ENCODE measurements at regions not wholly inside any gene's neighbourhood (a gene's known extent, or its start where the extent isn't known, plus 50 kb on each side); places are given as distances from the start of the nearest gene placed in this dataset.

DNA sequence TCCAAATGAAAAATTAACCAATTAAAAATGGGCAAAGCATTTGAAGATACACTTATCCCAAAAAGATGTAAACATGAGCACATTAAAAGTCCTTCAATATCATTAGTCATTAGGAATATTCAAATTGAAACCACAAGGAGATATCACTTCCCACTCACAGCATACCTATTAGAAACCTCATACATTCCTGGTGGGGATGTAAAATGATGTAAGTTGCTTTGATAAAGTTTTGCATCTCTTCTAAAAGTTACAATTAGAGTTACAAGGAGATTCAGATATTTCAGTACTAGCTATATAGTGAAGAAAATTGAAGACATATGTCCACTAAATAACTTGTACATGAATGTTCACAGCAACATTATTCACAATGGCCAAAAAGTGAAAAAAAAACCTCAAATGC, 1109.3 kb upstream of the LCORL start:
- TF ChIP-seq, protein P1, sequence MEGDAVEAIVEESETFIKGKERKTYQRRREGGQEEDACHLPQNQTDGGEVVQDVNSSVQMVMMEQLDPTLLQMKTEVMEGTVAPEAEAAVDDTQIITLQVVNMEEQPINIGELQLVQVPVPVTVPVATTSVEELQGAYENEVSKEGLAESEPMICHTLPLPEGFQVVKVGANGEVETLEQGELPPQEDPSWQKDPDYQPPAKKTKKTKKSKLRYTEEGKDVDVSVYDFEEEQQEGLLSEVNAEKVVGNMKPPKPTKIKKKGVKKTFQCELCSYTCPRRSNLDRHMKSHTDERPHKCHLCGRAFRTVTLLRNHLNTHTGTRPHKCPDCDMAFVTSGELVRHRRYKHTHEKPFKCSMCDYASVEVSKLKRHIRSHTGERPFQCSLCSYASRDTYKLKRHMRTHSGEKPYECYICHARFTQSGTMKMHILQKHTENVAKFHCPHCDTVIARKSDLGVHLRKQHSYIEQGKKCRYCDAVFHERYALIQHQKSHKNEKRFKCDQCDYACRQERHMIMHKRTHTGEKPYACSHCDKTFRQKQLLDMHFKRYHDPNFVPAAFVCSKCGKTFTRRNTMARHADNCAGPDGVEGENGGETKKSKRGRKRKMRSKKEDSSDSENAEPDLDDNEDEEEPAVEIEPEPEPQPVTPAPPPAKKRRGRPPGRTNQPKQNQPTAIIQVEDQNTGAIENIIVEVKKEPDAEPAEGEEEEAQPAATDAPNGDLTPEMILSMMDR (IDR thresholded peaks at IDR 0.05), result no peak
- no peak for TF ChIP-seq EP300 (IDR thresholded peaks at IDR 0.05)
- no peak for TF ChIP-seq POLR2A (IDR thresholded peaks at IDR 0.05)
- Histone ChIP-seq H3K4me1 (ENCODE audit: insufficient read depth) (no peaks in the 10 kb centered on the region), H3K27me3 (no peaks in the 10 kb centered on the region), H3K27ac (no peak overlapping the region), H3K36me3 (no peaks in the 10 kb centered on the region), H3K4me3 (no peak overlapping the region), H3K9me3 (no peaks in the 10 kb centered on the region)
- DNase-seq, result no peak
- intact Hi-C loops (cut with DNase I), result no loop called here

DNA sequence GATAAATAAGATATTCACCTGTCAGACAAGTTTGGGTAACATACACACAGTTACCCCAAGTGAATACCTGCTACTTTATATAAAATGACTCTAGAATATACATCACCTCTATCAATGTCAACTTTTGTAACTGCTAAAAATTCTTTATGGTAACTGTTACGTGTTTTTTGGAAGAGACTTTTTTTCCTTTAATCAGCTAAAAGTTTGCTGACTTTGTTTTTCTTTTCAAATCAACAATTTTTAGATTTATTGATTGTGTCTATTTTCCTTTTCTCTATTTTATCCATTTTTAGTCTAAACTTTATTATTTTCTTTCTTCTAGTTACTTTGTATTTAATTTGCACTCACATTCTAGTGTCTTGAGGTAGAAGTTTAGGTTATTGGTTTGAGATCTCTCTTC, 1106.6 kb upstream of the LCORL start:
- no peak overlapping the region for H3K27ac ChIP-seq
- DNase-seq, result no peak
- no peaks in the 10 kb centered on the region for H3K36me3 ChIP-seq
- TF ChIP-seq, protein P1 (IDR thresholded peaks at IDR 0.05), result no peak
- TF ChIP-seq EP300 (IDR thresholded peaks at IDR 0.05), result no peak
- no peak for TF ChIP-seq POLR2A (IDR thresholded peaks at IDR 0.05)
- intact Hi-C loops (cut with DNase I), result no loop called here
- no peaks in the 10 kb centered on the region for H3K4me1 ChIP-seq (ENCODE audit: insufficient read depth)
- no peak overlapping the region for H3K4me3 ChIP-seq
- no peaks in the 10 kb centered on the region for H3K9me3 ChIP-seq
- WGBS, 3 donors, result 94 to 98% (median 98%) methylated on average over 1 of the region's 1 CpG
- no peaks in the 10 kb centered on the region for H3K27me3 ChIP-seq

DNA sequence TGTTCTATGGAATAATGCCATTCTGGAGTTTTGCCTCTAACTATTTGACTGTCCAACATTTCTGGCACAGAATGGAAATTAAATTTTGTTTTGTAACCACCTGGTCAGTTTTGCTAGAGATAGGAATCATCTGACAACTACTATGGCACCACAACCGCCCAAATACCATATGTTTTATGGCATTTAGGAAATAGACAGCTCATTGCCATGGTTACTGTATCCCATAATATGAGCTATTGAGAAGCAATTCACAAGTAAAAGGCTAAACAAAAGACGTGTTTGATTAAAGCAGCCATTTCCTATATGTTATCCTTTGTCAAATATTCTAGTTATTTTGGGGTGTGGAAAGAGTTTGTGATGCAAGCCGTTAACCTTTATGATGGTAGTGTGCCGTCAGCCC, 1105.3 kb upstream of the LCORL start:
- H3K9me3 ChIP-seq, result no peaks in the 10 kb centered on the region
- no peaks in the 10 kb centered on the region for H3K4me1 ChIP-seq (ENCODE audit: insufficient read depth)
- no peak overlapping the region for H3K4me3 ChIP-seq
- H3K27ac ChIP-seq, result no peak overlapping the region
- TF ChIP-seq, protein P1 (IDR thresholded peaks at IDR 0.05), result no peak
- TF ChIP-seq POLR2A (IDR thresholded peaks at IDR 0.05) (no peak), EP300 (IDR thresholded peaks at IDR 0.05) (no peak)
- 80 to 85% (median 80%) methylated on average over 4 of the region's 4 CpGs for WGBS, 3 donors
- H3K36me3 ChIP-seq, result no peaks in the 10 kb centered on the region
- intact Hi-C loops (cut with DNase I), result no loop called here
- no peaks in the 10 kb centered on the region for H3K27me3 ChIP-seq
- no peak for DNase-seq

DNA sequence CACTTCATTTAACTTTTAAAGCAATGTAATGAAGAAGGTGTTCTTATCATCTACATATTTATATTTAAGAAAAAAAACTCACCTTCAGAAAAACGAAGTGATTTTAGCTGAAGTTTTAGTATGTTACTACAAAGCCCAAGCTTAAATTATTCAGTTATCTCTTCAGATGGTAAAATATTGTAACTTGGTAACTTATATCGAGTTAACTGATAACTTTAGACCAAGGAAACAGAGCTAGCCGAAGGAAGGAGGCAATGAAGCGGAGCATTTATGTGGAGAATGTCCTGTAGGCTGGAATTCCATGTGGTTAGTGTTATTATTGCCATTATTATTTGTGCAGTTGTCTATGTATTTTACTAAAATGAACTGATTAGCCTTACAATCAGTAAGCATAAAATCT, 1102.1 kb upstream of the LCORL start:
- Histone ChIP-seq H3K36me3 (no peaks in the 10 kb centered on the region), H3K4me1 (ENCODE audit: insufficient read depth) (no peaks in the 10 kb centered on the region), H3K27me3 (no peaks in the 10 kb centered on the region), H3K9me3 (no peaks in the 10 kb centered on the region), H3K4me3 (no peak overlapping the region), H3K27ac (no peak overlapping the region)
- no peak for DNase-seq
- TF ChIP-seq EP300 (IDR thresholded peaks at IDR 0.05), result no peak
- no peak for TF ChIP-seq POLR2A (IDR thresholded peaks at IDR 0.05)
- TF ChIP-seq, protein P1 (IDR thresholded peaks at IDR 0.05), result no peak
- WGBS, 3 donors, result 78 to 85% (median 80%) methylated on average over 4 of the region's 4 CpGs
- intact Hi-C loops (cut with DNase I), result no loop called here
